GM21786 (cell line): ENCODE measurements at regions not wholly inside any gene's neighbourhood (a gene's known extent, or its start where the extent isn't known, plus 50 kb on each side); places are given as distances from the start of the nearest gene placed in this dataset.
"Not testable (repeated sequence)": the region's sequence is repeated elsewhere in the genome, so short reads cannot be mapped to it uniquely, and the experiment has no call there.

Experiments used
- ATAC-seq: cut with Tn5 transposase; IDR thresholded peaks from one replicate; pipeline ENCODE4 v1.9.1; 2021; ENCODE audit not compliant: unreplicated experiment

DNA sequence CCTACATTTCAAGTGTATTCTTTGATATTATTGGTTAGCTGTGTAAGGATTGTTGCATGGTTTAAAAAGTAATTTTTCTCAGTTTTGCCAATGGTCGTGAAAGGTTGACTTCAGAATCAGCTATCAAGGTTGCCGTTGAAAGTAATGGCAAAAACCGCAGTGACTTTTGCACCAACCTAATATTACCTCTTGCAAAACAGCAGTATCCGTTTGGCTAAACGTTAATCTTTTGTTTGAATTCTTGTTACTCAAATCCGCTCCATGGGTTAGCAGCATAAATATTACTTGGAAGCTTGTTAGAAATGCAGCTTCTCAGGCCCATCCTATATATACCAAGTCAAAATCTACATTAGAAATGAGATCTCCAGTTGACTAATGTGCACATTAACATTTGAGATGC is 141.6 kb upstream of the PRSS12 start:
- ATAC-seq, result not testable (repeated sequence)

- not testable (repeated sequence) for ATAC-seq
These were observed 150.2 kb upstream of the PRSS12 start for GRCh38 chr4:118502967-118503366.

GRCh38 chr4:118504927-118505326 is 152.1 kb upstream of the PRSS12 start:
- not testable (repeated sequence) for ATAC-seq

DNA sequence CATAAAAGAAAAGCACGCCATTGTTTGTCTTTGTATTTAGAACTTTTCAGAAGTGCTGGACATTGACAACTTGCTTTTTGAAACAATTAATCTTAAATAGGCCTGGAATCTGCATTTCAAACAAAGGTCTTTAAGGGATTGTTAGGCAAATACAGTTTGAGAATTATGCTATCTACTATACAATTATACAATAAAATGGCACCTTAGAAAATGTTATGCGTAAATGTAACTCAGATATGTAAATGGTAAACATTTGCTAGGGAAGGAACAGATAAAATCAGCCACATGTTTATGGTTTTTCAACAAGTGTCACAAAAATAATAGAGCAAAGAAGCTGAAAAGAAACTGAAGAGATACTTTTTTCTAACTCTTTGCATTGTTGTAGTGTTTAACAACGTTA is 152.7 kb upstream of the PRSS12 start:
- ATAC-seq, result not testable (repeated sequence)

DNA sequence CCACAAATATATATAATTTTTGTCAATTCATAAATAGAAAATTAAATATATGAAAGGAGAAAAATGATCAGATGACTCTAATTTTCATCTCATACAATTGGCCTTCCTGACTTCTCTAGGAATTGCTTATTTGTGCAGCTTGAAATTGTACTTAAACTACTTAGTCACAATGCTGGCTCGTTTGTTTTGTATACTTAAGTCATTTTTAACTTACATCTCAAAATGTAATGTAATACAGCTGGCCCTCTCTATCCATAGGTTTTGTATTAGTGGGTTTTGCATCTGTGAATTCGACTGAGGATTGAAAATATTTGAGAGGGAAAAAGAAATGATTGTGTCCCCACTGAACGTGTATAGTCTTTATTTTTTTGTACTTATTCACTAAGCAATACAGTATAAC is 160.1 kb upstream of the PRSS12 start:
- ATAC-seq, result not testable (repeated sequence)

DNA sequence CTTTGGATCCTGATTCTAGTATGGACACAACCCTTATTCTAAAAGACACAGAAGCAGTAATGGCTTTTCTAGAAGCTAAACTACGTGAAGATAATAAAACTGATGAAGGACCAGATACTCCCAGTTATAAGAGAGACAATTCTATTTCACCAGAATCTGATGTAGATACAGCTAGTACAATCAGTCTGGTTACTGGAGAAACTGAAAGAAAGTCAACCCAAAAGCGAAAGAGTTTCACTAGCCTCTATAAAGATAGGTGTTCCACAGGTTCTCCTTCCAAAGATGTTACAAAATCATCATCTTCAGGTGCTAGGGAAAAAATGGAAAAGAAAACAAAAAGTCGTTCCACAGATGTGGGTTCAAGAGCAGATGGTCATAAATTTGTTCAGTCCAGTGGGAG is 161.5 kb upstream of the PRSS12 start:
- ATAC-seq, result not testable (repeated sequence)

DNA sequence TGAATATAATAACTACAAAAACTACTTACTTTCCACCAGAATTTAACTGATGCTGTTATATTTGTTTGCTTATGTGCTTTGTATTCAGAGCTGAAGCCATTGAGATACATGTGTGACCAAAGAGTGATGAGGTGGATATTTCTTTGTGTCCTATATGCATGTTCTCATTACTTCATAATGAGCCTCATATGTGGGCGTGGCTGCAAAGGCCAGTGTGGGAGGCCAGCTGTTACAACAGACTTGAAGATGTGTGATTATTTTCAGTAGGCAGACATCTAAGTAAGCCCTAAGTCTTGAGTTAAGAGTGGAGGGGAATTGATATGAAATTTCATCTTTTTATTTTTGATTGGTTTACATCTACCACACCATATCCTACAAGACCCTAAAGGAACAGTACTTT is 163.3 kb upstream of the PRSS12 start:
- ATAC-seq, result not testable (repeated sequence)

GRCh38 chr4:118530107-118530506 is 155.1 kb upstream of the METTL14 start:
- ATAC-seq, result not testable (repeated sequence)

DNA sequence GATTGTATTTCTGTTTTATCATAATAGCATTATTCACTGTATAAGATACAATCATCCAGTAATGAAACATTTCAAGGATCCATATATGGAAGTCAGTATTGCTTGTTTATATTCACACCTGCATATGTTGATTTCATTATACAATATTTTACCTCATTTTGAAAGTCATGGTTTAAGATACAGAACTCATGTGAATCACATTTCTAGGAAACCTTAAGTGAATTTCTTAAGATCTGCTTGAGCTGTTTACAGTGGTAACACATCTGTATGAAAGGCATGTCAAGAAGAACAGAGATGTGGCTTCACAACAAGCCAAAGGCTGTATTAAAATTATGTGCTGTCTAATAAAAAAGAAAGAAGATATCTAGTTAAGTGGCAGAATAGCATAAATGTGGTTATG is 153.2 kb upstream of the METTL14 start:
- ATAC-seq, result not testable (repeated sequence)

DNA sequence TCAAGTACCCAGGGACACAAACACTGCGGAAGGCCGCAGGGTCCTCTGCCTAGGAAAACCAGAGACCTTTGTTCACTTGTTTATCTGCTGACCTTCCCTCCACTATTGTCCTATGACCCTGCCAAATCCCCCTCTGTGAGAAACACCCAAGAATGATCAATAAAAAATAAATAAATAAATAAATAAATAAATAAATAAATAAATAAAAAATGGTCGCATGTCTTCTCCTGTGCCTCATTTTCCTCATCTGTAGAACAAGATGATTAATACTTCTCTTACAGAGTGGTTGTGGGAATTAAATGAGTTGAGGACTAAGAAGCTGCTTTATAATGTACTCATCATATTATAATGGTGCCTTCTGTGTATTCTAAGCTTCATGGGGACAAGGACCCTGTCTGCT is 149.4 kb upstream of the METTL14 start:
- not testable (repeated sequence) for ATAC-seq

DNA sequence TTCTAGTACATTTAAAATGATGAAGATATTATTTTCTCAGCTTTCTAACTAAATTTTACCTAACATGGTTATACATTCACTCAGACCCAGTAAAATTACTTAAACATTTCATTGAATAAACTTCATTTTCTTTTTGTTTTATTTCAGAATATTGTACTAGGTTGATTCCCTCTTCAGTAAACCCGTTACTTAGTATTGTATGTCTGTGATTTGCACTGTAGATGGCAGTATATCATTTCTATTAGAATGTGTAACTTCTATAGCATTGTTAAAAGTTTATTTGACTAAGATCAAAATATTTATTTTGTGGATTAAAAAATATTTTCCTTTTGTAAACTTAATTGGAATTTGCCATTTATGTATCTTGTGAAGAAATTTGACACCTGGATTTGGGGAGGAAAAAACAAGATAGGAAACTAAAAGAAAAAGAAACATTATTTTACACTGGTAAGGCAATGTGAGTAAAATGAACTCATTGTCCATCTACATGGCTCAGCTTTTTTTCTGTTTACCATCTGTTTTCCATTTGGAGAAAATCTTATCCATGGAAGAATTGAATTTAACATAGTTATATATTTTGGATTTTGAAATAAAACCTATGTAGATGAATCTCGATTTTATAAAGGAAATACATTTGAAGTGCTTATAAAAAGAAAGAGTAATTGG is 145.6 kb upstream of the METTL14 start:
- ATAC-seq, result peak; percentile 60

GRCh38 chr4:118556576-118556975 is 128.6 kb upstream of the METTL14 start:
- not testable (repeated sequence) for ATAC-seq

GRCh38 chr4:118557298-118557851 is 127.8 kb upstream of the METTL14 start:
- no peak for ATAC-seq

DNA sequence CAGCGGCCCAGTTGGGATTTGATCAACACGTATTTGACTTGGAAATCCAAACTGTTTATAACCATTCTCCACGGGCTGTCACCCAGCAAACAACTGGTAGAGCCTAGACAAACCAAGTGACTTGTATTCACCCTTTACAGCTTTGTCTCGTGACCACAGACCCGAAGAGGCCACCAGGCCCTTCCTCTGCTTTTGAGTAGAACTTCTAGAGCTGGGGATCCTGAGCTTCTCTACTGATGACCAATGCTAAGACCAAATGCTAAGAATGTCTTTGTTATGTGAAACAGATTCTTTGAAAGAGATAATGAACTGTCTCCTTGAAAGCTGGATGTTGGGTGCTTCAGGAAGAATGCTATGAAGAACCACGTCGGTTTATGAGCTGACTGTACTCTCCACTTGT is 127.0 kb upstream of the METTL14 start:
- not testable (repeated sequence) for ATAC-seq

- not testable (repeated sequence) for ATAC-seq
These were observed 123.6 kb upstream of the METTL14 start for GRCh38 chr4:118561559-118561958.

GRCh38 chr4:118566003-118566513 is 119.1 kb upstream of the METTL14 start:
- ATAC-seq, result peak; percentile 75

- ATAC-seq, result not testable (repeated sequence)
These were observed 112.2 kb upstream of the METTL14 start for GRCh38 chr4:118572991-118573390.

DNA sequence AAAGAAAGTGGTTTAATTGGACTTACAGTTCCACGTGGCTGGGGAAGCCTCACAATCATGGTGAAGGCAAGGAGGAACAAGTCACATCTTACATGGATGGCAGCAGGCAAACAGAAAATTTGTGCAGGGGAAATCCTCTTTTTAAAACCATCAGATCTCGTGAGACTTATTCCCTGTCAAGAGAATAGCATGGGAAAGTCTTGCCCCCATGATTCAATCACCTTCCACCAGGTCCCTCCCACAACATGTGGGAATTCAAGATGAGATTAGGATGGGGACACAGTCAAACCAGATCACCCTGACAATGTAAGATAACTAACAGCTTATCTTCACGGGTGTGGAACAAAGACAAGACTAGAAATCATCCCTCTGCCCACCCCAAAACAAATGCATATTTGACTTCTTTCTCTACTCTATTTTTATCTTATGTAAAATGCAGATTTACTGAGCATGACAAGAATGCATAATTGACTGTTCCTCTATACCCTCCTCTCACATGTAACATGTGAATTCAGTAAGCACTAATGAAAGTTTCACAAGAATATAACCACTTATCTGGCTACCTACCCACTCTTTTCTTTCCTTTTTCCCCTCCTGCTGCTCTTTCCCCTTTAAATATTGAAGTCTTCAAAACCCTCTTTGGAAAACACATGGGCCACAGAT is 110.8 kb upstream of the METTL14 start:
- not testable (repeated sequence) for ATAC-seq

- not testable (repeated sequence) for ATAC-seq
These were observed 110.1 kb upstream of the METTL14 start for GRCh38 chr4:118575057-118575456.

- ATAC-seq, result not testable (repeated sequence)
These were observed 109.5 kb upstream of the METTL14 start for GRCh38 chr4:118575726-118576125.

- not testable (repeated sequence) for ATAC-seq
These were observed 108.4 kb upstream of the METTL14 start for GRCh38 chr4:118576709-118577219.

- ATAC-seq, result no peak
These were observed 100.2 kb upstream of the METTL14 start for GRCh38 chr4:118585015-118585414.
